ENCODE measurements at regions not wholly inside any gene's neighbourhood (a gene's known extent, or its start where the extent isn't known, plus 50 kb on each side); places are given as distances from the start of the nearest gene placed in this dataset.

- Mint-ChIP-seq H3K27ac (no peak overlapping the region), H3K9me3 (no peaks in the 10 kb centered on the region), H3K27me3 (ENCODE audit: insufficient read depth, low read depth, poor library complexity) (peaks cover 6% of the 10 kb centered on the region), H3K4me1 (peaks cover 11% of the 10 kb centered on the region; the same call in 2 of the 3 replicates), H3K36me3 (ENCODE audit: low read depth) (no peaks in the 10 kb centered on the region), H3K4me3 (no peak overlapping the region)
- Histone ChIP-seq H3K79me2 (replicated peaks; ENCODE audit: insufficient read depth) (no peaks in the 10 kb centered on the region), H3K36me3 (ENCODE audit: insufficient read depth) (no peaks in the 10 kb centered on the region), H3K27me3 (ENCODE audit: insufficient read depth) (no peaks in the 10 kb centered on the region), H3K4me2 (no peak overlapping the region), H3K4me1 (ENCODE audit: insufficient read depth) (no peaks in the 10 kb centered on the region), H3K4me3 (no peak overlapping the region), H3K9me2 (ENCODE audit: insufficient read depth) (no peaks in the 10 kb centered on the region), H2AFZ (no peak overlapping the region), H3F3A (replicated peaks; ENCODE audit: low read depth) (no peaks in the 10 kb centered on the region), H3K27ac (ENCODE audit: low read depth) (no peak overlapping the region), H4K20me1 (replicated peaks; ENCODE audit: insufficient read depth) (no peaks in the 10 kb centered on the region)
- no peak for DNase-seq (ENCODE audit: low spot score)
- TF ChIP-seq POLR2AphosphoS5 (IDR thresholded peaks at IDR 0.05; ENCODE audit: low read depth) (no peak), ZNF114 (CRISPR knock-in tag; IDR thresholded peaks at IDR 0.05) (no peak), EZH2phosphoT487 (IDR thresholded peaks at IDR 0.05; ENCODE audit: unreplicated experiment) (no peak), ZNF331 (CRISPR knock-in tag; IDR thresholded peaks at IDR 0.05; ENCODE audit: low read depth) (no peak), CTCF (conservative IDR thresholded peaks at IDR 0.05; ENCODE audit: low read depth in 2 of 2) (no peak), ZNF462 (CRISPR knock-in tag; IDR thresholded peaks at IDR 0.05) (no peak), NANOG (IDR thresholded peaks at IDR 0.05; ENCODE audit: borderline replicate concordance) (no peak), REST (IDR thresholded peaks at IDR 0.05; ENCODE audit: unreplicated experiment) (no peak), JUNB (IDR thresholded peaks at IDR 0.05; ENCODE audit: unreplicated experiment) (no peak), STAT1 (IDR thresholded peaks at IDR 0.05; ENCODE audit: unreplicated experiment) (no peak)
- no peak for ATAC-seq
Observed at GRCh38 chrX:9315086-9315485, 149.8 kb upstream of the TBL1X start.

Measured in GM23338 (cell line).